ENCODE measurements at regions not wholly inside any gene's neighbourhood (a gene's known extent, or its start where the extent isn't known, plus 50 kb on each side); places are given as distances from the start of the nearest gene placed in this dataset.

DNA sequence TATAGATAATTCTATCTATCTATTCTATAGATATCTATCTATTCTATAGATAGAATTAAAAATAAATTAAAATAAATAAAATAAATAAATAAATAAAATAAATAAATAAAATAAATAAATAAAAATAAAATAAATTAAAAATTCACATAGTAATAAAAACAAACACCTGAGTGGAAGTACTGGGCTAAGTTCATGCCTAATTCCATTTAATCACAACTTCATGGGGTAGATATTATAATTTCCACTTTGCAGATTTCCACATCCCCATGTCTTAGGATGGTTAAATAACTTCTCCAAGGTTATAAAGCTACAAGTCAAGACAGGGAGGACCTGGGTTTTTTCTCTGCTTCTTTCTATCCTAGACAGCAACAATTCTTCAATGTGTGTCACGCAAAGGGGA lies 261.4 kb upstream of the MEX3C start:
- no peak overlapping the region for H3K4me3 ChIP-seq (ENCODE audit: low read depth, low read length)

DNA sequence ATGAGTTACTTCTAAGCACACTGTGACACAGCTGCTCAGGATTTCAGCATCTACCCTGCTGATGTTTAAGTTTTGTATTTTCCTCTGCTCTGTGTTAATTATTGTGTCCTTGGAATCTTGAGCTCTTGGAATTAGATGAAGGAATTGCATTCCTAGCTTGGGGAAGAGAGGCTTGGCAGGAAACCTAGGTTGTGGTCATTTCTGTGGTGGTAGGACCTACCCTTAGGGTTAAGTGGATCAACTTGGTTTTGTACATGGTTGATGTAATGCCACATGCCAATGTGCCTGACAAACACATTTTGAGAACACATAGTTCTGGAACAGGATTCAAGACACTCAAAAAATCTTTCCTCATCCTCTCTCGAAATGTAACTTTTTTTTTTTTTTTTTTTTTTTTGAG lies 264.5 kb upstream of the MEX3C start:
- no peak overlapping the region for H3K27ac ChIP-seq
- H3K9ac ChIP-seq, result no peak overlapping the region
- no peak overlapping the region for H3K4me3 ChIP-seq (ENCODE audit: low read depth, low read length)
- no peaks in the 10 kb centered on the region for H3K9me3 ChIP-seq (ENCODE audit: control insufficient read depth, low read length)
- no peak overlapping the region for H2AFZ ChIP-seq
- no peaks in the 10 kb centered on the region for H3K27me3 ChIP-seq (ENCODE audit: control insufficient read depth, insufficient read depth, low read length)
- H3K4me2 ChIP-seq (ENCODE audit: low read length), result no peak overlapping the region
- no peaks in the 10 kb centered on the region for H3K36me3 ChIP-seq (ENCODE audit: control insufficient read depth, insufficient read depth, low read length)
- TF ChIP-seq, protein P1, sequence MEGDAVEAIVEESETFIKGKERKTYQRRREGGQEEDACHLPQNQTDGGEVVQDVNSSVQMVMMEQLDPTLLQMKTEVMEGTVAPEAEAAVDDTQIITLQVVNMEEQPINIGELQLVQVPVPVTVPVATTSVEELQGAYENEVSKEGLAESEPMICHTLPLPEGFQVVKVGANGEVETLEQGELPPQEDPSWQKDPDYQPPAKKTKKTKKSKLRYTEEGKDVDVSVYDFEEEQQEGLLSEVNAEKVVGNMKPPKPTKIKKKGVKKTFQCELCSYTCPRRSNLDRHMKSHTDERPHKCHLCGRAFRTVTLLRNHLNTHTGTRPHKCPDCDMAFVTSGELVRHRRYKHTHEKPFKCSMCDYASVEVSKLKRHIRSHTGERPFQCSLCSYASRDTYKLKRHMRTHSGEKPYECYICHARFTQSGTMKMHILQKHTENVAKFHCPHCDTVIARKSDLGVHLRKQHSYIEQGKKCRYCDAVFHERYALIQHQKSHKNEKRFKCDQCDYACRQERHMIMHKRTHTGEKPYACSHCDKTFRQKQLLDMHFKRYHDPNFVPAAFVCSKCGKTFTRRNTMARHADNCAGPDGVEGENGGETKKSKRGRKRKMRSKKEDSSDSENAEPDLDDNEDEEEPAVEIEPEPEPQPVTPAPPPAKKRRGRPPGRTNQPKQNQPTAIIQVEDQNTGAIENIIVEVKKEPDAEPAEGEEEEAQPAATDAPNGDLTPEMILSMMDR (IDR thresholded peaks at IDR 0.05), result no peak
- H3K79me2 ChIP-seq, result no peaks in the 10 kb centered on the region
- H3K4me1 ChIP-seq, result no peaks in the 10 kb centered on the region

More for the DNA sequence above, 261.4 kb upstream of the MEX3C start:
- no peaks in the 10 kb centered on the region for H3K4me1 ChIP-seq
- no peak overlapping the region for H2AFZ ChIP-seq
- no peaks in the 10 kb centered on the region for H3K27me3 ChIP-seq (ENCODE audit: control insufficient read depth, insufficient read depth, low read length)
- H3K9me3 ChIP-seq (ENCODE audit: control insufficient read depth, low read length), result no peaks in the 10 kb centered on the region
- no peak overlapping the region for H3K27ac ChIP-seq
- no peak overlapping the region for H3K4me2 ChIP-seq (ENCODE audit: low read length)
- H3K9ac ChIP-seq, result no peak overlapping the region
- no peaks in the 10 kb centered on the region for H3K79me2 ChIP-seq
- TF ChIP-seq, protein P1 (IDR thresholded peaks at IDR 0.05), result no peak
- H3K36me3 ChIP-seq (ENCODE audit: control insufficient read depth, insufficient read depth, low read length), result no peaks in the 10 kb centered on the region

DNA sequence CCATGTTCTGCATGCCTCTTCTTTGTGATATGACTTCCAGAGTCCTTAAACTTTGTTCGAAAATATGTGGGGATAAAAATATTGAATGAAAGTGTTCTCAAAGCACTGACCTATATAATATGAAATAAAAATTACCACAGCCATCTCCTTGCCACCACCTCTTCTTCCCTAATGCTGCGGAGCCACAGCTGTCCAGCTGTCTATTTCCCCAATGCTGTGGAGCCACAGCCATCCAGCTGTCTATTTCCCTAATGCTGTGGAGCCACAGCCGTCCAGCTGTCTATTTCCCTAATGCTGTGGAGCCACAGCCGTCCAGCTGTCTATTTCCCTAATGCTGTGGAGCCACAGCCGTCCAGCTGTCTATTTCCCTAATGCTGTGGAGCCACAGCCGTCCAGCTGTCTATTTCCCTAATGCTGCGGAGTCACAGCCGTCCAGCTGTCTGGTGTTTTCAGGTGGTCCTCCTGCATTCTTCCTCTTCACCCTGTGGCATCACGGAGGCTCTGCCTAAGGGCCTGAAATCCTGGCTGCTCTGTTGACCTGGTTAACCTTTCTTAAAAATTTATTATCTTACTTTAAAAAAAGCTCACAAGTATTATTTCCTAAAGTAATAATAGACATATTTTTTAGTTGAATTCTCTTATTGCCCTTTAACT lies 266.1 kb upstream of the MEX3C start:
- H3K27me3 ChIP-seq (ENCODE audit: control insufficient read depth, insufficient read depth, low read length), result no peaks in the 10 kb centered on the region
- no peak overlapping the region for H2AFZ ChIP-seq
- no peak overlapping the region for H3K4me2 ChIP-seq (ENCODE audit: low read length)
- TF ChIP-seq, protein P1 (IDR thresholded peaks at IDR 0.05), result no peak
- no peaks in the 10 kb centered on the region for H3K36me3 ChIP-seq (ENCODE audit: control insufficient read depth, insufficient read depth, low read length)
- no peak overlapping the region for H3K27ac ChIP-seq
- no peak overlapping the region for H3K9ac ChIP-seq
- no peaks in the 10 kb centered on the region for H3K4me1 ChIP-seq
- no peaks in the 10 kb centered on the region for H3K9me3 ChIP-seq (ENCODE audit: control insufficient read depth, low read length)
- H3K79me2 ChIP-seq, result no peaks in the 10 kb centered on the region
- no peak overlapping the region for H3K4me3 ChIP-seq (ENCODE audit: low read depth, low read length)

DNA sequence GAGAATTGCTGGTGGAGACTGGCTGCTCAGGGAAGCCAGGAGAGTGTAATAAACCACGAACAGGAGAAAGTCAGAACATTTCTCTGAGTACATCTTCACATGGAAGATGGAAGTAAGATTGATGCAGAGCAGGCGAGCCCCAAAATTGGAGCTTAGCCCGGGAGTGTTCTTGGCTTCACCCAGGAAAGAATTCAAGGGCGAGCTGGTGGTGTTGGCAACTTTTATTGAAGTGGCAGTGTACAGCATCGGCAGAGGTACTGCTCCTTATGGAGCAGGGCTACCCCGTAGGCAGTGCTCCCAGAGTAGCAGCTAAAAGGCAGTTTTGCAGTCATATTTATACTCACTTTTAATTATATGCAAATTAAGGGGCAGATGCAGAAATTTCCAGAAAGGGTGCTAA lies 281.4 kb upstream of the MEX3C start:
- H3K27ac ChIP-seq, result no peak overlapping the region
- no peaks in the 10 kb centered on the region for H3K9me3 ChIP-seq (ENCODE audit: control insufficient read depth, low read length)
- no peaks in the 10 kb centered on the region for H3K79me2 ChIP-seq
- H3K4me2 ChIP-seq (ENCODE audit: low read length), result no peak overlapping the region
- H3K4me1 ChIP-seq, result no peaks in the 10 kb centered on the region
- H3K27me3 ChIP-seq (ENCODE audit: control insufficient read depth, insufficient read depth, low read length), result no peaks in the 10 kb centered on the region
- no peak overlapping the region for H2AFZ ChIP-seq
- no peaks in the 10 kb centered on the region for H3K36me3 ChIP-seq (ENCODE audit: control insufficient read depth, insufficient read depth, low read length)
- no peak overlapping the region for H3K9ac ChIP-seq
- no peak overlapping the region for H3K4me3 ChIP-seq (ENCODE audit: low read depth, low read length)
- TF ChIP-seq, protein P1 (IDR thresholded peaks at IDR 0.05), result no peak

DNA sequence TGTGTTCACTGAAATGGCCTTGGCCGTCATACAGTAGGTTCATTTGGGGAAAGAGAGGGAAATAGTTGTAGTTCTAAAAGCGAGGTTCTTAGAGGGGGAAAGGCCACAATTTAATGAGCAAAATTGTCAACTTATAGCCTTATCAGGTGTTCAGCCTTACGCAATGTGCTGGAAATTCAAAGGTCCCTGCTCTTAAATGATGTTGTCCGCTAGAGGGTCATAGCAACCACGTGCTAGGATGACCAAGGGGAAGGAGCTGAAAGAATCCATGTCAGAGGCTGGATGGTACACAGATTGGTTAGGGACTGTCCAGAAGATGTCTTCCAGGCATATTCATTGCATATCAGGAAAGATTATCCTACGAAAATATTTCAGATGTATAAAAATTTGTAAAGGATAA lies 282.3 kb upstream of the MEX3C start:
- H3K4me2 ChIP-seq (ENCODE audit: low read length), result no peak overlapping the region
- no peaks in the 10 kb centered on the region for H3K9me3 ChIP-seq (ENCODE audit: control insufficient read depth, low read length)
- H3K36me3 ChIP-seq (ENCODE audit: control insufficient read depth, insufficient read depth, low read length), result no peaks in the 10 kb centered on the region
- no peak overlapping the region for H3K9ac ChIP-seq
- H3K4me3 ChIP-seq (ENCODE audit: low read depth, low read length), result no peak overlapping the region
- no peaks in the 10 kb centered on the region for H3K27me3 ChIP-seq (ENCODE audit: control insufficient read depth, insufficient read depth, low read length)
- H3K27ac ChIP-seq, result no peak overlapping the region
- TF ChIP-seq, protein P1 (IDR thresholded peaks at IDR 0.05), result no peak
- H3K4me1 ChIP-seq, result no peaks in the 10 kb centered on the region
- H2AFZ ChIP-seq, result no peak overlapping the region
- no peaks in the 10 kb centered on the region for H3K79me2 ChIP-seq

All from parathyroid adenoma (tissue), 2 donors.